ENCODE measurements at regions not wholly inside any gene's neighbourhood (a gene's known extent, or its start where the extent isn't known, plus 50 kb on each side); places are given as distances from the start of the nearest gene placed in this dataset.

GRCh38 chr7:119606297-119606696 lies 666.7 kb upstream of the KCND2 start:
- no peak overlapping the region for H3K4me3 ChIP-seq (ENCODE audit: insufficient read depth, low read length, poor library complexity, severe bottlenecking)
- H3K27me3 ChIP-seq (ENCODE audit: low read length): no peaks in the 10 kb centered on the region
- H3K79me2 ChIP-seq (ENCODE audit: insufficient read depth, low read length): no peaks in the 10 kb centered on the region
- H3K9me3 ChIP-seq (ENCODE audit: insufficient read depth, low read length): 0 out of 2 replicates have a peak, but pooled peaks cover 5% of the 10 kb centered on the region
- H3K9me2 ChIP-seq (replicated peaks; ENCODE audit: insufficient read depth, low read length): no peaks in the 10 kb centered on the region
- TF ChIP-seq EZH2phosphoT487 (conservative IDR thresholded peaks at IDR 0.05; ENCODE audit: low read length) (no peak), CTCF (IDR thresholded peaks at IDR 0.05; ENCODE audit: insufficient read depth, low read length, poor library complexity, severe bottlenecking) (no peak)
- H3K9ac ChIP-seq (ENCODE audit: low read length): no peak overlapping the region
- no peak overlapping the region for H2AFZ ChIP-seq (ENCODE audit: low read depth, low read length, severe bottlenecking)
- H3F3A ChIP-seq (ENCODE audit: insufficient read depth): no peaks in the 10 kb centered on the region
- H4K20me1 ChIP-seq (ENCODE audit: low read depth, low read length): no peaks in the 10 kb centered on the region
- H3K36me3 ChIP-seq (ENCODE audit: low read length): no peaks in the 10 kb centered on the region
- H3K4me2 ChIP-seq (ENCODE audit: low read depth, low read length, poor library complexity, severe bottlenecking): no peak overlapping the region
- no peak overlapping the region for H3K27ac ChIP-seq (ENCODE audit: low read depth, low read length)

DNA sequence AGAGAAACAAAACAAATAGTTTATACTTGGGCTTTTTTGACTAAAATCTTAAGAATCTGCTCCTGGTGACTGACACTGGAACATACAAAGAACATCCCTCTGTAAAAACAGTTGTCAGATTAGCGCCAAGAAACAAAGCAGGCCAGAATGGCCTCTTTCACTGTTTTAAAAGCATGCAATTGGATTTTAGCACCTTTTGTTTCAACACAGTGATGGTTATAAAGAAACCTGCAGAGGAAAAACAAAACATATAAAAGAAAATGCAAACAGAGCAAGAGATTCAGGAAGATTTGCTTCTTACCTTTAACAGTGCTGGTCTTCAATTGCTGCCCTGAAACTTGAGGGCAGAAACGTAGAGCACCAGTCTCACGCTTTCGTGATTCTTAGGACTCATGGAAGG lies 652.2 kb upstream of the KCND2 start:
- no peak overlapping the region for H3K4me3 ChIP-seq (ENCODE audit: insufficient read depth, low read length, poor library complexity, severe bottlenecking)
- H3K9me3 ChIP-seq (ENCODE audit: insufficient read depth, low read length): no peaks in the 10 kb centered on the region
- no peaks in the 10 kb centered on the region for H3K27me3 ChIP-seq (ENCODE audit: low read length)
- H3K36me3 ChIP-seq (ENCODE audit: low read length): no peaks in the 10 kb centered on the region
- no peak overlapping the region for H3K27ac ChIP-seq (ENCODE audit: low read depth, low read length)
- H3K4me2 ChIP-seq (ENCODE audit: low read depth, low read length, poor library complexity, severe bottlenecking): no peak overlapping the region
- no peak overlapping the region for H3K9ac ChIP-seq (ENCODE audit: low read length)
- H2AFZ ChIP-seq (ENCODE audit: low read depth, low read length, severe bottlenecking): no peak overlapping the region
- no peaks in the 10 kb centered on the region for H4K20me1 ChIP-seq (ENCODE audit: low read depth, low read length)
- H3K9me2 ChIP-seq (replicated peaks; ENCODE audit: insufficient read depth, low read length): no peaks in the 10 kb centered on the region
- no peaks in the 10 kb centered on the region for H3F3A ChIP-seq (ENCODE audit: insufficient read depth)
- no peaks in the 10 kb centered on the region for H3K79me2 ChIP-seq (ENCODE audit: insufficient read depth, low read length)
- TF ChIP-seq EZH2phosphoT487 (conservative IDR thresholded peaks at IDR 0.05; ENCODE audit: low read length) (no peak), CTCF (IDR thresholded peaks at IDR 0.05; ENCODE audit: insufficient read depth, low read length, poor library complexity, severe bottlenecking) (no peak)

- Histone ChIP-seq H4K20me1 (ENCODE audit: low read depth, low read length) (no peaks in the 10 kb centered on the region), H3K27me3 (ENCODE audit: low read length) (no peaks in the 10 kb centered on the region), H3F3A (ENCODE audit: insufficient read depth) (no peaks in the 10 kb centered on the region), H3K79me2 (ENCODE audit: insufficient read depth, low read length) (no peaks in the 10 kb centered on the region), H3K4me3 (ENCODE audit: insufficient read depth, low read length, poor library complexity, severe bottlenecking) (no peak overlapping the region), H3K4me2 (ENCODE audit: low read depth, low read length, poor library complexity, severe bottlenecking) (no peak overlapping the region), H3K36me3 (ENCODE audit: low read length) (no peaks in the 10 kb centered on the region), H3K27ac (ENCODE audit: low read depth, low read length) (no peak overlapping the region), H3K9me2 (replicated peaks; ENCODE audit: insufficient read depth, low read length) (no peaks in the 10 kb centered on the region), H2AFZ (ENCODE audit: low read depth, low read length, severe bottlenecking) (no peak overlapping the region), H3K9ac (ENCODE audit: low read length) (no peak overlapping the region), H3K9me3 (ENCODE audit: insufficient read depth, low read length) (no peaks in the 10 kb centered on the region)
- TF ChIP-seq EZH2phosphoT487 (conservative IDR thresholded peaks at IDR 0.05; ENCODE audit: low read length): no peak
- TF ChIP-seq CTCF (IDR thresholded peaks at IDR 0.05; ENCODE audit: insufficient read depth, low read length, poor library complexity, severe bottlenecking): no peak
Observed at GRCh38 chr7:119623427-119623826, 649.5 kb upstream of the KCND2 start.
